ENCODE measurements at regions not wholly inside any gene's neighbourhood (a gene's known extent, or its start where the extent isn't known, plus 50 kb on each side); places are given as distances from the start of the nearest gene placed in this dataset.

DNA sequence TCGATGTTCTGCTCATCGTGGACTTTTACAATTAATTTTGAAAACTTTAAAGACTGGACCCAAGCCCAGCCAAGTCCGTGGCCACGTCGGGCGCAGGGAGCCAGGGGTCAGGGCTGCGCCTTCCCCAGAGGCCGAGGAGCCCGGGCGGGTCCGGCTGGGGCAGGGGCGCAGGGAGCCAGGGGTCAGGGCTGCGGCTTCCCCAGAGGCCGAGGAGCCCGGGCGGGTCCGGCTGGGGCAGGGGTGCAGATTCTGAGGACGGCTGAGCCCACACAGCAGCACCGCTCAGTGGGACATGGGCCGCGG lies 75.2 kb downstream of the MICALL2 start:
- Histone ChIP-seq H3K4me1 (ENCODE audit: control insufficient read depth, insufficient read depth, low read length, poor library complexity, severe bottlenecking) (no peaks in the 10 kb centered on the region), H3K36me3 (ENCODE audit: control insufficient read depth, insufficient read depth, low read length) (no peaks in the 10 kb centered on the region), H3K4me3 (ENCODE audit: extremely low read depth, insufficient read depth, low read length, poor library complexity, severe bottlenecking) (no peak overlapping the region), H3K27ac (ENCODE audit: low read depth, low read length, severe bottlenecking) (no peak overlapping the region), H3K9me3 (ENCODE audit: control insufficient read depth, low read length) (no peaks in the 10 kb centered on the region)
- 89 to 93% methylated on average over 19 to 21 of the region's 21 CpGs for WGBS, 2 experiments (ENCODE audit: insufficient coverage in 2 of 2)
